Esophagus (tissue), 2 donors: ENCODE measurements at regions not wholly inside any gene's neighbourhood (a gene's known extent, or its start where the extent isn't known, plus 50 kb on each side); places are given as distances from the start of the nearest gene placed in this dataset.

Source experiments
- H3K27ac ChIP-seq, 2 donors: one replicate each; pipeline ENCODE4 v1.5.1; 2013; ENCODE audit warnings: low read depth in 2 of 2, mild to moderate bottlenecking in 2 of 2, inconsistent platforms in 1 of 2, low read length in 1 of 2, moderate library complexity in 1 of 2
- H3K27me3 ChIP-seq, 2 donors: one replicate each; pipeline ENCODE4 v1.6.1; 2013; ENCODE audit warnings: low read length in 2 of 2, control low read depth in 1 of 2, mild to moderate bottlenecking in 1 of 2; ENCODE audit not compliant: insufficient read depth in 2 of 2, control insufficient read depth in 1 of 2
- H3K36me3 ChIP-seq, 2 donors: one replicate each; pipeline ENCODE4 v1.6.1; 2013; ENCODE audit warnings: low read length in 1 of 2; ENCODE audit not compliant: control insufficient read depth in 2 of 2, insufficient read depth in 2 of 2
- H3K4me1 ChIP-seq, 2 donors: one replicate each; pipeline ENCODE4 v1.6.1; 2013; ENCODE audit warnings: low read length in 1 of 2; ENCODE audit not compliant: control insufficient read depth in 2 of 2, insufficient read depth in 2 of 2
- H3K4me3 ChIP-seq, 2 donors: one replicate each; pipeline ENCODE4 v1.5.1; 2013; ENCODE audit warnings: low read length in 2 of 2, mild to moderate bottlenecking in 2 of 2, low read depth in 1 of 2, moderate library complexity in 1 of 2
- H3K9me3 ChIP-seq, 2 donors: one replicate each; pipeline ENCODE4 v1.6.1; 2013; ENCODE audit warnings: mild to moderate bottlenecking in 2 of 2, low read depth in 1 of 2, low read length in 1 of 2, moderate library complexity in 1 of 2; ENCODE audit not compliant: control insufficient read depth in 2 of 2, insufficient read depth in 1 of 2
- WGBS, 2 donors: extraction: QIAGEN DNeasy Blood & Tissue Kit; methylation state at CpG; one replicate each; pipeline ENCODE4 v1.1.7; 2013; 5-methylcytosine and 5-hydroxymethylcytosine counted together
- donor health status: healthy with polysubstance abuse.
- donor health status: Bipolar disorder and iron deficiency.

DNA sequence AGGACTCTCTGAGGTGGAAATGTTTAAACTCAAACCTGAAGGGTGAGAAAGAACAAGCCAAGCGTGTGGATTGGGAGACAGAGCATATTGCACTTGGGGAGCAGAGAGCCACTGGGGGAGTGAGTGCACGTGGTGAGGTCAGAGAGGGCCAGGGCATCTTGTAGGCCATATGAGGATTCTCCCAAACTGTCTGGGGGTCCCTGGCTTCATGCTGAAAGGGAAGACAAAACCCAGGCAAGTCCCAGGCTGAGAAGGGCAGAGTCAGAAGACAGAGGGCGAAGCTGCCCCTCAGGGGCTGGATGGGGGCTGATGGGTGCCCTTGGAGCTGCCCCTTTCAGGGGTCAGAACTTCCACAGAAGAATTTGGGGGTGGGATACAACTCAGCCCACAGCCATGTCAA is 215.3 kb upstream of the S1PR3 start:
- 93% methylated on average over 3 of the region's 3 CpGs for WGBS, 2 donors
- no peak overlapping the region for H3K4me3 ChIP-seq
- H3K27ac ChIP-seq = no peak overlapping the region
- H3K27me3 ChIP-seq = no peaks in the 10 kb centered on the region
- H3K36me3 ChIP-seq = no peaks in the 10 kb centered on the region
- H3K4me1 ChIP-seq = no peaks in the 10 kb centered on the region
- H3K9me3 ChIP-seq = no peaks in the 10 kb centered on the region

- H3K9me3 ChIP-seq = no peaks in the 10 kb centered on the region
- no peak overlapping the region for H3K4me3 ChIP-seq
- H3K4me1 ChIP-seq = no peaks in the 10 kb centered on the region
- H3K36me3 ChIP-seq = no peaks in the 10 kb centered on the region
- WGBS, 2 donors = 84 to 95% methylated on average over 7 of the region's 7 CpGs
- no peaks in the 10 kb centered on the region for H3K27me3 ChIP-seq
- no peak overlapping the region for H3K27ac ChIP-seq
Observed at GRCh38 chr9:88776717-88777497, 214.4 kb upstream of the S1PR3 start.

- WGBS, 2 donors = 70 to 74% methylated on average over 12 of the region's 12 CpGs
- Histone ChIP-seq H3K27ac (peak overlapping the region in 1 of 2 donors; percentile 19), H3K9me3 (no peaks in the 10 kb centered on the region), H3K4me1 (no peaks in the 10 kb centered on the region), H3K27me3 (no peaks in the 10 kb centered on the region), H3K4me3 (no peak overlapping the region), H3K36me3 (no peaks in the 10 kb centered on the region)
Observed at GRCh38 chr9:88777498-88778312, 213.6 kb upstream of the S1PR3 start.

DNA sequence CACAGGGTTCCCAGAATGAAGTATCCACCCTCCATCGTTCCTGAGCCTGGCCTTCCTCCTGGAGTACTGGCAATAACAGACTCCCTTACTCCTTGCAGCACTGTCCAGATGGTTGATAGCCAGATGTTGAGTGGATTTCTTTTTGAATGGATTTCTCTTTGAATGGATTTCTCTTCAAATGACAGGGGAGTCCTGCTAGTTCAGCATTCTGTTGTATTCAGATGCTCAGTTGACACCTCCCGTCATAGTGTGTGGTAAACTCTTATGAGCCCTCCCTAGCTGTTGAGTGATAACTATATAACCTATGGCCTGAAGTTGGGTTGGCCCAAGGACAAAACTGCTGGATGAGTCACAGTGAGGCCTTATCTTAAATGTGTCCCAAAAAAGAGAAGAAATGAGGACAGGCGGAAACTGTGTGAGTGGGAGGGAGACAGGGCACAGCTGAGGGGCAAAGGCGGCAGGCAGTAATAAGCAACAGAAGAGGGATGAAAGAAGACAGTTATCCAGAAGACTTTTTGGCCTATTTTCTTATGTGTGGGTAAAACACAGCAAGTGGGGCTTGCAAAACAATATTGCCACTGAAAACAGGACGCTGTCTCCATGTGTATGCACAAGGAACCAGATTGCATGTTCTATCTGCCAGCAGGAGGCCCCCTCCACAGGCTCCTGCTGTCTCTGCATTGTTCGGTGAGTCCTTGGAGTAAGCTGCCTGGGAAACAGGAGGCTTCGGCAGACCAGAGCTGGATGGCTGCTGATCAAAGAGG is 209.5 kb upstream of the S1PR3 start:
- Histone ChIP-seq H3K27ac (no peak overlapping the region), H3K4me1 (no peaks in the 10 kb centered on the region), H3K4me3 (no peak overlapping the region), H3K9me3 (no peaks in the 10 kb centered on the region), H3K27me3 (no peaks in the 10 kb centered on the region), H3K36me3 (no peaks in the 10 kb centered on the region)
- 68 to 74% methylated on average over 7 of the region's 7 CpGs for WGBS, 2 donors

GRCh38 chr9:88782931-88783710 is 208.1 kb upstream of the S1PR3 start:
- Histone ChIP-seq H3K27me3 (no peaks in the 10 kb centered on the region), H3K9me3 (no peaks in the 10 kb centered on the region), H3K36me3 (no peaks in the 10 kb centered on the region), H3K27ac (no peak overlapping the region), H3K4me1 (no peaks in the 10 kb centered on the region), H3K4me3 (no peak overlapping the region)
- WGBS, 2 donors = 80 to 85% methylated on average over 10 of the region's 10 CpGs

- 67 to 74% methylated on average over 4 of the region's 4 CpGs for WGBS, 2 donors
- Histone ChIP-seq H3K4me3 (no peak overlapping the region), H3K9me3 (no peaks in the 10 kb centered on the region), H3K27ac (no peak overlapping the region), H3K4me1 (no peaks in the 10 kb centered on the region), H3K36me3 (no peaks in the 10 kb centered on the region), H3K27me3 (no peaks in the 10 kb centered on the region)
Observed at GRCh38 chr9:88783711-88784083, 207.6 kb upstream of the S1PR3 start.

DNA sequence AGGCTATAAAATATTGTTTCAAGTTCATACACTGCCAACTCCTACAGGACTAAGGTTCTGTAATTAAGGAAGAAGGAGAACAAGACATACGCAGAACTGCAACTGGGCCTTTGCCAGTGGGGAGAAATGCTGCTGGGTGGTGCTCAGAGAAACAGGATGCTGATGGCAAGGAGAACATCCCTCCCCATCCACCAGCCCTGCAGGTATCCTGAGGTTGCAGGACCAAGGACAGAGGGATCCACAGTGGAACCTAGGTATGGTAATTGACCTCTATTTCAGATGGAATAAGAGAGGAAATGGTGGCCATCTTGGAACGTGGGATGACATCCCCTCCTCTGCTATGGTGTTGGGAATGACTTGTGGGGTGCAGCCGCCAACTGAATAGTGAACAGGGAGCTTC is 206.3 kb upstream of the S1PR3 start:
- Histone ChIP-seq H3K9me3 (no peaks in the 10 kb centered on the region), H3K4me3 (no peak overlapping the region), H3K27ac (no peak overlapping the region), H3K4me1 (no peaks in the 10 kb centered on the region), H3K27me3 (no peaks in the 10 kb centered on the region), H3K36me3 (no peaks in the 10 kb centered on the region)
- WGBS, 2 donors = 90 to 91% methylated on average over 3 of the region's 3 CpGs

DNA sequence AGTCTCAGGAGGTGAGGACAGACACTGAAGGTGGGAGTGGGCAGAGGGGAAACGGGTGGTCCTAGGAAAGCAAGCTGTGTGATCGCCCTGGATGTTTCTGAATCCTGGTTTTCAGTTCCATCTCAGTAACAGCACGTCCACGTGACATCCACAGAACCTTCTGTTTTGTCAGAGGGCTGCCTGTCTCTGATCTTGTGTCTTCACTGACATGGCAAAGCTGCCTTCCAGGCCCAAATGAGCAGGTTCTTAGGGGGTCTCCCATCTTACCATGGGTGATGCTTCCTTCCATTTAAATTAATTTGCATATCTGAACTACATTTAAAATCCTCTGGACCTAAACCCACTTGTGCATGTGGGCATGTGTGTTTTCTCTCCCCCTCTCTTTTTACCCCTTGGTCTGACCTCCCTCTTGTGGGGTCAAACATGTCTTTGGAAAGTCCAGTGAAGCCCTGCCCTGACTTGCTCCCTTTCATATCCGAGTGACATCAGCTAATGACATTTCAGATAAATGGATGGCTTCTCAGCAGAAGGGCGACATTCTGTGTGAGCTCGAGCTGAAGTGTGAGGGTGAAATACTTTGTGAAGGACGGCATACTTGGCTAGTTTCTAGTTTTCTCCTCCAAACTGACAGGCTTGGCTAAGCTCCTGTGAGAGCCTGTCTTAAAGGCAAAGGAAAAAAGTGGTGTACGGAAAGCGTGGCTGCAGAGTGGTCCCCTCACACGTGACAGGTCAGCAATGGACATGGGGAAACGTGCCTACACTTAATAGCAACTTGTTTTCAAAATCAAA is 204.8 kb upstream of the S1PR3 start:
- no peaks in the 10 kb centered on the region for H3K4me1 ChIP-seq
- H3K27me3 ChIP-seq = no peaks in the 10 kb centered on the region
- H3K4me3 ChIP-seq = no peak overlapping the region
- H3K36me3 ChIP-seq = no peaks in the 10 kb centered on the region
- 48 to 57% methylated on average over 12 of the region's 12 CpGs for WGBS, 2 donors
- peak overlapping the region in 1 of 2 donors; percentile 40 for H3K27ac ChIP-seq
- no peaks in the 10 kb centered on the region for H3K9me3 ChIP-seq
